ENCODE measurements at regions not wholly inside any gene's neighbourhood (a gene's known extent, or its start where the extent isn't known, plus 50 kb on each side); places are given as distances from the start of the nearest gene placed in this dataset.
"Not testable (repeated sequence)": the region's sequence is repeated elsewhere in the genome, so short reads cannot be mapped to it uniquely, and the experiment has no call there.

GRCh38 chr5:20949636-20950035, 961.6 kb upstream of the CDH18 start:
- no peaks in the 10 kb centered on the region for H3K9me3 ChIP-seq (ENCODE audit: control insufficient read depth, low read depth, low read length)

GRCh38 chr5:20943183-20943971, 955.4 kb upstream of the CDH18 start:
- not testable (repeated sequence) for H3K27ac ChIP-seq (ENCODE audit: low read length); H3K4me3 ChIP-seq (ENCODE audit: low read length); H3K27me3 ChIP-seq (ENCODE audit: control insufficient read depth, insufficient read depth, low read length); H3K36me3 ChIP-seq (ENCODE audit: control insufficient read depth, insufficient read depth, low read length); DNase-seq; H3K4me1 ChIP-seq (ENCODE audit: control insufficient read depth, insufficient read depth, low read length); H3K9me3 ChIP-seq (ENCODE audit: control insufficient read depth, low read depth, low read length)
- WGBS (ENCODE audit: insufficient coverage, low lambda C conversion rate) = no CpG with 5 or more reads among the region's 3 CpGs

More at GRCh38 chr5:20949636-20950035, 961.6 kb upstream of the CDH18 start:
- no peak overlapping the region for H3K4me3 ChIP-seq (ENCODE audit: low read length)
- H3K27me3 ChIP-seq (ENCODE audit: control insufficient read depth, insufficient read depth, low read length) = no peaks in the 10 kb centered on the region
- H3K36me3 ChIP-seq (ENCODE audit: control insufficient read depth, insufficient read depth, low read length) = no peaks in the 10 kb centered on the region
- H3K27ac ChIP-seq (ENCODE audit: low read length) = no peak overlapping the region
- no CpG with 5 or more reads among the region's 1 CpG for WGBS (ENCODE audit: insufficient coverage, low lambda C conversion rate)
- DNase-seq = no peak
- H3K4me1 ChIP-seq (ENCODE audit: control insufficient read depth, insufficient read depth, low read length) = no peaks in the 10 kb centered on the region

DNA sequence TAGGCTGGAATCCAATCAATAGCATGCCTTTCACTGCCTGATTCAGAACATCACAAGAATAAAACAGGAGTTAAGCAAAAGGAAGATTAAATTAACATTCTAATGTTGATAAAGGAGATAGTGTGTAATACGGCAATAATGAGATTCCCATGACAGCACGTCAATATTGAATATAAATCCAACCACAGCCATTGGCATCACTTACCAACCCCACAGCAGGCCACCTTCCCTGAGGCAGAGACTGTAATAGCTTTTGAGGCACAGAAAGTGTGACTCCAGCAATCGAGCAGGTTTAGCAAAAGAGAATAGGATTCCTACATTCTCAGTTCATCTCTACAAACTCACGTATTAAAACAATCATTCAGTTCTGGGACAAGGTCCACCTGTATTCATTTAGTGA, 954.6 kb upstream of the CDH18 start:
- not testable (repeated sequence) for DNase-seq; H3K9me3 ChIP-seq (ENCODE audit: control insufficient read depth, low read depth, low read length); H3K27ac ChIP-seq (ENCODE audit: low read length); H3K4me1 ChIP-seq (ENCODE audit: control insufficient read depth, insufficient read depth, low read length); H3K4me3 ChIP-seq (ENCODE audit: low read length); H3K27me3 ChIP-seq (ENCODE audit: control insufficient read depth, insufficient read depth, low read length); H3K36me3 ChIP-seq (ENCODE audit: control insufficient read depth, insufficient read depth, low read length)
- WGBS (ENCODE audit: insufficient coverage, low lambda C conversion rate) = no CpG with 5 or more reads among the region's 4 CpGs

DNA sequence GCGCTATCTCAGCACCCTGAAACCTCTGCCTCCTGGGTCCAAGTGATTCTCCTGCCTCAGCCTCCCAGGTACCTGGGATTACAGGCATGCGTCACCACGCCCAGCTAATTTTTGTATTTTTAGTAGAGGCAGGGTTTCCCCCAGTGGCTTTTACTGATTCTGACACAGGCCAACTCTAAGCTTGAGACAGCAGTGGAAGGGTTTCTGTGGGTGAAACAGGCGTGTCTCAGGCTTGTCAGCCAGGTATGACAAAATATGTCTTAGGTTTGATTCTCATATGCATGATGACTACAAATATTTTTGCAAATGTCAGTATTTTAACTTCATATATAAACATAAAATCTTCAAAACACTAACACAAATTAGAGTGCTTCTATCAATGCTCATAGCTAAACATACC, 952.8 kb upstream of the CDH18 start:
- not testable (repeated sequence) for H3K27me3 ChIP-seq (ENCODE audit: control insufficient read depth, insufficient read depth, low read length); H3K9me3 ChIP-seq (ENCODE audit: control insufficient read depth, low read depth, low read length); H3K4me3 ChIP-seq (ENCODE audit: low read length); H3K4me1 ChIP-seq (ENCODE audit: control insufficient read depth, insufficient read depth, low read length); H3K36me3 ChIP-seq (ENCODE audit: control insufficient read depth, insufficient read depth, low read length); DNase-seq; H3K27ac ChIP-seq (ENCODE audit: low read length)
- WGBS (ENCODE audit: insufficient coverage, low lambda C conversion rate) = no CpG with 5 or more reads among the region's 4 CpGs

DNA sequence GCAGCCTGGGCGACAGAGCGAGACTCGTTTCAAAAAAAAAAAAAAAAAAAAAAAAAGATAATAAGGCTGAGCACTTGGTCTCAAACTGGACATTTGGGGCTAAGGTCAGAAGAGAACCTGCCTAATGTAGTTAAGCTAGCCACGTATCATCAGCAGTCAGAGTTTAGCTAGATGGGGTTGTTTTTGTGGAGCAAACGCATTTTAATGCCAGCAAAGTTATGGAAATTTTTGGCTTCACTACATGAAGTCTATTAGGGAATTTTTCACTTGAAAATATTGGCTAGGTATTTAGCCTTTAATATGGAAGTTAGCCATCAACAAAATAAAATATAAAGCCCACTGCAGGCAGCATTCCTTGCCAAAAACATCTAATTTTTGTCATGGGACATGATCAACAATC, 902.9 kb upstream of the CDH18 start:
- not testable (repeated sequence) for H3K36me3 ChIP-seq (ENCODE audit: control insufficient read depth, insufficient read depth, low read length); H3K27ac ChIP-seq (ENCODE audit: low read length); DNase-seq; H3K27me3 ChIP-seq (ENCODE audit: control insufficient read depth, insufficient read depth, low read length); H3K9me3 ChIP-seq (ENCODE audit: control insufficient read depth, low read depth, low read length); H3K4me1 ChIP-seq (ENCODE audit: control insufficient read depth, insufficient read depth, low read length); H3K4me3 ChIP-seq (ENCODE audit: low read length)
- no CpG with 5 or more reads among the region's 5 CpGs for WGBS (ENCODE audit: insufficient coverage, low lambda C conversion rate)

- H3K4me3 ChIP-seq (ENCODE audit: low read length); DNase-seq; H3K27me3 ChIP-seq (ENCODE audit: control insufficient read depth, insufficient read depth, low read length); H3K36me3 ChIP-seq (ENCODE audit: control insufficient read depth, insufficient read depth, low read length); H3K4me1 ChIP-seq (ENCODE audit: control insufficient read depth, insufficient read depth, low read length); H3K27ac ChIP-seq (ENCODE audit: low read length); H3K9me3 ChIP-seq (ENCODE audit: control insufficient read depth, low read depth, low read length): not testable (repeated sequence)
Observed at GRCh38 chr5:20875726-20876125, 887.7 kb upstream of the CDH18 start.

DNA sequence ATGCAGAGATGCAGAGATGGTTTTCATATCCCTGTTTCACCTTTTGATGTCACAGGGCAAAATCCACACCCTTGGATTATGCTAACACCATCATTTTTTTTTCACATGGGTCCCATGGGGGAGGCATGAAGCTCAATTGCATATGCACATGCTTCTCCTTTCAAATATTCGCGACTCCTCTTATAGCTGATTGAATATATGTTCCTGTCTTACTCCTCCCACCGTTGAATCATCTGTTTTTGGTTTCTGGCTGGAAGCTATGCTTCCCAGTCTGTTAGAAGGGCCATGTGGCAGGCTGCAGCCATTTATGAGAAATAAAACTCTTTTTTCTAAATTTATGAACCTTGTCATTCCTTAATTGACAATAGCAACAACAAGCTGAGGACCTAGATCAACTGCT, 877.9 kb upstream of the CDH18 start:
- H3K4me1 ChIP-seq (ENCODE audit: control insufficient read depth, insufficient read depth, low read length); H3K4me3 ChIP-seq (ENCODE audit: low read length); H3K27ac ChIP-seq (ENCODE audit: low read length); DNase-seq; H3K27me3 ChIP-seq (ENCODE audit: control insufficient read depth, insufficient read depth, low read length); H3K36me3 ChIP-seq (ENCODE audit: control insufficient read depth, insufficient read depth, low read length); H3K9me3 ChIP-seq (ENCODE audit: control insufficient read depth, low read depth, low read length): not testable (repeated sequence)
- no CpG with 5 or more reads among the region's 3 CpGs for WGBS (ENCODE audit: insufficient coverage, low lambda C conversion rate)

DNA sequence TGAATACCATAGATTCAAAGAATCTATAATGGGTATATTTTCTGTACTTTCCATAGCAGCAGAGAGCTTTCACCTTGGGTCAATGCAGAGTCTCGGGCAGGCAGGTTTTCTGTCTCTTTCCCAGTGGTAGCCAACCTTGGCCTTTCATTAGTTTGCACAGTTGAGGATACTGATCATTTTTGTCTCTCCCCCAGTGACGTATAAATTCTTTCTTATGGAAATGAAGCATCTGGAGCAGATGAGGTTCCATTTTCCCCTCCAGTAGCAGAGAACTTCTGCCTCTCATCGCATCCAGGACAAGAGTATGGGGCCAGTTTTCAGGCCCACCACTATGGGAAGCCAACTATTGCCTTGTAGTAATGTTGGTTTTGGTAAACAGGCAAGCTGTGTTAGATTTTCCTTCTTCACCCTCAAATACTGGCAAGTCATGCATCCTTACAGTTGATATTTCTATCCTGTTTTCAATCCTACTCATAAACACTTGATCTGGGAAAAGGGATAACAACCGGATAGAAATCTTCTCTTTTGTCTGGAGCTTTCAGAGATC, 845.2 kb upstream of the CDH18 start:
- Histone ChIP-seq H3K36me3 (ENCODE audit: control insufficient read depth, insufficient read depth, low read length) (no peaks in the 10 kb centered on the region), H3K4me3 (ENCODE audit: low read length) (no peak overlapping the region), H3K27ac (ENCODE audit: low read length) (no peak overlapping the region), H3K9me3 (ENCODE audit: control insufficient read depth, low read depth, low read length) (no peaks in the 10 kb centered on the region), H3K4me1 (ENCODE audit: control insufficient read depth, insufficient read depth, low read length) (no peaks in the 10 kb centered on the region), H3K27me3 (ENCODE audit: control insufficient read depth, insufficient read depth, low read length) (no peaks in the 10 kb centered on the region)
- 83% methylated on average over 4 of the region's 4 CpGs for WGBS (ENCODE audit: insufficient coverage, low lambda C conversion rate)
- DNase-seq = peak in 1 of 2 donors; percentile 1

GRCh38 chr5:20832204-20833080, 844.4 kb upstream of the CDH18 start:
- H3K9me3 ChIP-seq (ENCODE audit: control insufficient read depth, low read depth, low read length) = no peaks in the 10 kb centered on the region
- no peaks in the 10 kb centered on the region for H3K36me3 ChIP-seq (ENCODE audit: control insufficient read depth, insufficient read depth, low read length)
- H3K4me1 ChIP-seq (ENCODE audit: control insufficient read depth, insufficient read depth, low read length) = no peaks in the 10 kb centered on the region
- no peak overlapping the region for H3K27ac ChIP-seq (ENCODE audit: low read length)
- DNase-seq = peak in 1 of 2 donors; percentile 1
- no peaks in the 10 kb centered on the region for H3K27me3 ChIP-seq (ENCODE audit: control insufficient read depth, insufficient read depth, low read length)
- 100% methylated on average over 1 of the region's 5 CpGs for WGBS (ENCODE audit: insufficient coverage, low lambda C conversion rate)
- H3K4me3 ChIP-seq (ENCODE audit: low read length) = no peak overlapping the region

- not testable (repeated sequence) for H3K4me3 ChIP-seq (ENCODE audit: low read length); H3K36me3 ChIP-seq (ENCODE audit: control insufficient read depth, insufficient read depth, low read length); H3K27me3 ChIP-seq (ENCODE audit: control insufficient read depth, insufficient read depth, low read length); DNase-seq; H3K27ac ChIP-seq (ENCODE audit: low read length); H3K4me1 ChIP-seq (ENCODE audit: control insufficient read depth, insufficient read depth, low read length); H3K9me3 ChIP-seq (ENCODE audit: control insufficient read depth, low read depth, low read length)
- no CpG with 5 or more reads among the region's 1 CpG for WGBS (ENCODE audit: insufficient coverage, low lambda C conversion rate)
Observed at GRCh38 chr5:20825951-20826350, 838.0 kb upstream of the CDH18 start.
